Activated T-cell treated with anti-CD3 and anti-CD28 coated beads for 24 hours (primary cell): ENCODE measurements at regions not wholly inside any gene's neighbourhood (a gene's known extent, or its start where the extent isn't known, plus 50 kb on each side); places are given as distances from the start of the nearest gene placed in this dataset.

Experiments used
- DNase-seq: peaks from one replicate; pipeline ENCODE4 v3.0.0-alpha.2; 2020; ENCODE audit warnings: low read depth

DNA sequence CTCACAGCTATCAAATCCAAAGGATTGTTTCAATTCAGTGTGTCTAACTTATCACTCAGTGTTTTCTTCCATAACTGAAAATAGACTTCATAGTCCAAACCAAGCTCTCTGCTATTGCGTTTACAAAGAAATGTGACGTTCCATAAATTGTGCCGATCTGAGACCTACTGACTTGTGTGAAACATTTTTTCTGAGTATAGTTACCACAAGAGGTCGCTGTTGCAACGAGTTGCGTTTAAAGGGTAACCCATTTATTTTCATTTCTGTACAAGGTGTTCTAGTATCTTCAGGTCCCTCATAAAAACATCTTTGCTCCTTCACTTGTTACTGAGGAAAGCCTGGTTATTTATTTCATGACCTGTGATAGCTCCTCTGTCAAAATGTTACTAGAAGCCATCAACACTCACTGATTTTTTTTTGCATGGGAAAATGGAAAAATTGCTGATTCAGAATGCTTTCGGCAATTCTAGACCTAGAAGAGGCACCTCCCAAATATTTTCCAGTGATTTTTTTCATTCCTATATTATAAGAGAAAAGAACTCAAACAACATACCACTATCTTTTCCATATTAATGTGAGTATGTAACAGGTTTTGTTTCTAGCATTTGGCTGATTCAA lies 60.9 kb upstream of the OR4E1 start:
- peak; percentile 26 for DNase-seq

DNA sequence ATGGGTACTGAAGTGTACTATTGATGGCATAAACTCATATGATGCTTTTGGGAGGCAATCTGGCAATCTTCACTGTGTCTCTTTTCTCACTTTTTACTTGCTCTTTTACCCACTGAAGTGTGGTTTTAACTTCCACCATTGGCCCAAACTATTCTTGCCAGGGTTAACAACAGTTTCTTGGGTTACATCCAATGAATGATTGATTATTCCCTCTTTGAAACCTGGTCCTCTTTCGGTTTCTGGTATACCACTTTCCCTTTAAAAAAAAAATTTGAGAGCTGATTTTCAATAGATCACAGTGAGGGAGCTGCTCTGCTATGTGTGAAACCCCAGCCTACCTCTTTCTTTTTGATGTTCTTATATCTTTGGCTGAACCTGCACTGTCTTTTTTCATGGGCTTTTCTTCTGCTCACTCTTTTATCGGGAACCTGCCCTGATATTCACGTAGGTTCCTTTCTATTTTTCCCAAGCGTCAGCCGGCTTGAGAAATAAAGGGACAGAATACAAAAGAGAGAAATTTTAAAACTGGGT lies 56.1 kb upstream of the OR4E1 start:
- no peak for DNase-seq

- DNase-seq: no peak
These were observed 51.6 kb upstream of the OR4E1 start for GRCh38 chr14:21725250-21725649.

DNA sequence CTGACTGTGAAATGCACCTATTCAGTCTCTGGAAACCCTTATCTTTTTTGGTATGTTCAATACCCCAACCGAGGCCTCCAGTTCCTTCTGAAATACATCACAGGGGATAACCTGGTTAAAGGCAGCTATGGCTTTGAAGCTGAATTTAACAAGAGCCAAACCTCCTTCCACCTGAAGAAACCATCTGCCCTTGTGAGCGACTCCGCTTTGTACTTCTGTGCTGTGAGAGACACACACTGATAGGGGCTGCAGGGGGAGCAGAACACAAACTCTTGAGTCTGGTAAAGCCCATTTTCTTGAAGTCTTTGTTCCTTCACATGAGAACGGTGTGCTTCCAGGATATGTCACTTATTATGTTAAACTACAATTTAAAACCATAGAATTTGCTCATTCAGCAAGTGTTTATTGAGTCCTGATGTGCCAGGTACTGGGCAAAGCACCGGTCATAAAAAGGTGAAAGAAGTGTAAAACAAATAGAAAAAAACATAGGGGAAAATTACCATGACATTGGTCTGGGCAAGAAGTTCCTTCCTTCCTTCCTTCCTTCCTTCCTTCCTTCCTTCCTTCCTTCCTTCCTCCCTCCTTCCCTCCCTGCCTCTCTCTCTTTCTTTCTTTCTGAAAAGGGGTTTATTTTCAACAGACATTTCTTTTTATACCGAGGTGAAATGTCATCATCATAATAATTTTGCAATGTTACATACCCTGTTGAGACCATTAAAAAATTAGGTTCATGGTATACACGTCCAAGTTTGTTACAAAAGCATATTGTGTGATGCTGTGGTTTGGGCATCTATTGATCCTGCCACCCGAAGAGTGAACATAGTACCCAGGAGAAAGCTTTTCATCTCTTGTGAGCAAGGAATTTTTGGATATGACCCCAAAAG lies 50.7 kb upstream of the OR4E1 start:
- no peak for DNase-seq

GRCh38 chr14:21723431-21724045 lies 49.9 kb upstream of the OR4E1 start:
- no peak for DNase-seq
